ENCODE measurements at regions not wholly inside any gene's neighbourhood (a gene's known extent, or its start where the extent isn't known, plus 50 kb on each side); places are given as distances from the start of the nearest gene placed in this dataset.

GRCh38 chr20:60395991-60396390, 437.8 kb downstream of the CDH26 start:
- H3K27ac ChIP-seq (ENCODE audit: low read depth, low read length): no peak overlapping the region
- H3K4me3 ChIP-seq (ENCODE audit: low read depth, low read length): no peak overlapping the region
- no peaks in the 10 kb centered on the region for H3K4me1 ChIP-seq (ENCODE audit: control insufficient read depth, insufficient read depth, low read length, unreplicated experiment)
- no peaks in the 10 kb centered on the region for H3K79me2 ChIP-seq (ENCODE audit: control insufficient read depth, insufficient read depth, low read length, unreplicated experiment)
- H3K27me3 ChIP-seq (ENCODE audit: insufficient read depth, low read length): no peaks in the 10 kb centered on the region
- H3K36me3 ChIP-seq (ENCODE audit: insufficient read depth, low read length): no peaks in the 10 kb centered on the region
- H2AFZ ChIP-seq (ENCODE audit: low read length, unreplicated experiment): no peak overlapping the region

GRCh38 chr20:60400567-60400966, 442.3 kb downstream of the CDH26 start:
- Histone ChIP-seq H3K4me1 (ENCODE audit: control insufficient read depth, insufficient read depth, low read length, unreplicated experiment) (no peaks in the 10 kb centered on the region), H3K36me3 (ENCODE audit: insufficient read depth, low read length) (no peaks in the 10 kb centered on the region), H3K4me3 (ENCODE audit: low read depth, low read length) (no peak overlapping the region), H3K27ac (ENCODE audit: low read depth, low read length) (no peak overlapping the region), H2AFZ (ENCODE audit: low read length, unreplicated experiment) (no peak overlapping the region), H3K79me2 (ENCODE audit: control insufficient read depth, insufficient read depth, low read length, unreplicated experiment) (no peaks in the 10 kb centered on the region), H3K27me3 (ENCODE audit: insufficient read depth, low read length) (no peaks in the 10 kb centered on the region)

DNA sequence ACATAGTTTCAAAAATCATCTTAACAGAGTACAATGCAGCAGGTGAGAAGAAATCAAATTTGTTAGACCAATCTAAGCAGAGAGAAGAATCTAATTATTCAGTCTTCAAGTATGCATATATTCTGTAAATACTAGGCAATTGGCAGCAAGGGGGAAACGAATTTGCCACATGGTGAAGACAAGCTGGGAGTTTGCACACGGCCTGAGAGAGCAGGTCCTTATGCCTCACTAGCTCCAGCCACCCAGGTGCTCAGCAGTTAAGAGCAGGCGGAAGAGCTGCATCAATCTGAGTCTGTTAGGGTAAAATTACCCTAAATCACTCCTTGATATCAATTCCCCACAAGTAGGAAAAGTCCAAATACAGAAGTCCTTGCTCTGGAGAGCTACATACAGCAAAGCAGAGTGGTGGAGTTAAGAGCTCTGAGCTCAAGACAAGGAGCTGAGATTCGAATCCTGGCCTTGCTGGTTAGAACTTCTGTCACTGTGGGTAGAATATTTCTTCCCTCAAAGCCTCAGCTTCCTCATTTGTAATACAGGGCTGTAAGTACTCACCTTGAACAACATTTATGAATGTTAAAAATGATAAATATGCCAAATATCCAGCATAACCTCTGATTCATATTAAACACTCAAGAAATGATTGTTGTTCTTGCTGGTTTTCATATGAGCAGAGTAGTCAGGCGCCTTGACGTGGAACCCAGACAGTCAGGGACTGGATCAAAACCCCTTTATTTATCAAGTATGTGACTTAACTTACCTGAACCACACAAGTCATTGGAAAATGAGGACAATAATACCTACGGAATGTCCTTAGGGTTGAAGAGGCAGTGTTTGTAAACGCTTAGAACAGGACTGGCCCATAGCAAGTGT, 444.2 kb downstream of the CDH26 start:
- H3K36me3 ChIP-seq (ENCODE audit: insufficient read depth, low read length): no peaks in the 10 kb centered on the region
- no peak overlapping the region for H3K27ac ChIP-seq (ENCODE audit: low read depth, low read length)
- no peaks in the 10 kb centered on the region for H3K79me2 ChIP-seq (ENCODE audit: control insufficient read depth, insufficient read depth, low read length, unreplicated experiment)
- no peak overlapping the region for H3K4me3 ChIP-seq (ENCODE audit: low read depth, low read length)
- no peak overlapping the region for H2AFZ ChIP-seq (ENCODE audit: low read length, unreplicated experiment)
- H3K4me1 ChIP-seq (ENCODE audit: control insufficient read depth, insufficient read depth, low read length, unreplicated experiment): no peaks in the 10 kb centered on the region
- H3K27me3 ChIP-seq (ENCODE audit: insufficient read depth, low read length): no peaks in the 10 kb centered on the region

- no peak overlapping the region for H3K4me3 ChIP-seq (ENCODE audit: low read depth, low read length)
- no peaks in the 10 kb centered on the region for H3K79me2 ChIP-seq (ENCODE audit: control insufficient read depth, insufficient read depth, low read length, unreplicated experiment)
- H3K36me3 ChIP-seq (ENCODE audit: insufficient read depth, low read length): no peaks in the 10 kb centered on the region
- H3K4me1 ChIP-seq (ENCODE audit: control insufficient read depth, insufficient read depth, low read length, unreplicated experiment): no peaks in the 10 kb centered on the region
- no peaks in the 10 kb centered on the region for H3K27me3 ChIP-seq (ENCODE audit: insufficient read depth, low read length)
- H2AFZ ChIP-seq (ENCODE audit: low read length, unreplicated experiment): no peak overlapping the region
- no peak overlapping the region for H3K27ac ChIP-seq (ENCODE audit: low read depth, low read length)
These were observed 445.0 kb downstream of the CDH26 start for GRCh38 chr20:60403105-60403741.

DNA sequence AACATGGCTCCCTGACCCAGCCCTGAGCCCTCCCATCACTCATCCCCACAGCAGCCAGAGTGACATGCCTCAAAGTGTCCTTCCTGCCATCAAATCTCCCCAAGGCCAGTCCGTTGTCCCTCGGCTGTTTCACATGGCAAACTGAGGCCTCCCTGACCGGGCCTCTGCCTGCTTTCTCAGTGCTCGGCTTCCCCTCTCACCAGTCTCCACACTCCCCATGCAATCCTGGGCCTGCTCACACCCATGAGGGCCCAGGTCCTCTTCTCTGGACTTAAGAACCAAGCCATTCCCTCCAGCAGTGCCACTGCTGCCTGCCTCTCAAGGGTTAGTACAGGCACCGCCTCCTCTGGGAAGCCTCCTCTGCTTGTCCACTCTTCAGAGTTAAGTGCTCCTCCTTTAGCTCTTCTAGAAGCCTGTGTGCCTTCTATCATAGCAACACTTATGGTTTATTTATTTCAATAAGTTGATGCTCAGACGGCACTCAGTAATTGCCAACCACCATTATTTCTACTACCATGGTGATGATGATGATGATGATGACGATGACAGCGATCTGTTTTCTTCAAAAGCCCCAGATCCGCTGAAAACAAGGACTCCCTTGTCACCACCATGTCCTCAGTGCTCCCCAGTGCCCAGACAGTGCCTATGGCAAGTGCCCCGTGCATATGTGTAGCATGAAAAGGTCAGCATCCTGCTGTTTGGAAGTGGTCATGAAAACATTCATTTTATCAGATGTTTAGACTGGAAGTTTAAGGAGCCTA, 449.0 kb downstream of the CDH26 start:
- H3K79me2 ChIP-seq (ENCODE audit: control insufficient read depth, insufficient read depth, low read length, unreplicated experiment): no peaks in the 10 kb centered on the region
- no peak overlapping the region for H2AFZ ChIP-seq (ENCODE audit: low read length, unreplicated experiment)
- H3K27ac ChIP-seq (ENCODE audit: low read depth, low read length): no peak overlapping the region
- H3K36me3 ChIP-seq (ENCODE audit: insufficient read depth, low read length): no peaks in the 10 kb centered on the region
- H3K27me3 ChIP-seq (ENCODE audit: insufficient read depth, low read length): no peaks in the 10 kb centered on the region
- no peaks in the 10 kb centered on the region for H3K4me1 ChIP-seq (ENCODE audit: control insufficient read depth, insufficient read depth, low read length, unreplicated experiment)
- no peak overlapping the region for H3K4me3 ChIP-seq (ENCODE audit: low read depth, low read length)

GRCh38 chr20:60407938-60408337, 449.7 kb downstream of the CDH26 start:
- Histone ChIP-seq H2AFZ (ENCODE audit: low read length, unreplicated experiment) (no peak overlapping the region), H3K27me3 (ENCODE audit: insufficient read depth, low read length) (no peaks in the 10 kb centered on the region), H3K4me1 (ENCODE audit: control insufficient read depth, insufficient read depth, low read length, unreplicated experiment) (no peaks in the 10 kb centered on the region), H3K36me3 (ENCODE audit: insufficient read depth, low read length) (no peaks in the 10 kb centered on the region), H3K27ac (ENCODE audit: low read depth, low read length) (no peak overlapping the region), H3K4me3 (ENCODE audit: low read depth, low read length) (no peak overlapping the region), H3K79me2 (ENCODE audit: control insufficient read depth, insufficient read depth, low read length, unreplicated experiment) (no peaks in the 10 kb centered on the region)

DNA sequence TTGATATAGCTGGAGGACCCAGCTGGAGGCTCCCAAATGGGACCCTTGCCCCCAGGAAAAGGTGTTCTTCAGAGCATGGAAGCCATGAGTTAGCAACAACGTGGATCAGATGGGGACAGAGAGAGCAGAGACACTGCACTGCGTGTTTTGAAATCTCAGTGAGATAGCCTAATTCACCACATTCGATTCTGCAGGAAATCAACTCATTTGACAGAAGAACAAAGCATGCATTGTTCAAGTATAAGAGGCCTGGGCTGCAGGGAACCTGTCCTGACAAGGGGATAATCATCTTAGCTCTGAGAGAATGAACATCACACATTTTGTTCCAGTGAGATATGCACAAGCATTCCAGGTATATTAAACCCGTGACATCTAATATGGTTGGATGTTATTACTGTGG, 450.2 kb downstream of the CDH26 start:
- no peaks in the 10 kb centered on the region for H3K79me2 ChIP-seq (ENCODE audit: control insufficient read depth, insufficient read depth, low read length, unreplicated experiment)

DNA sequence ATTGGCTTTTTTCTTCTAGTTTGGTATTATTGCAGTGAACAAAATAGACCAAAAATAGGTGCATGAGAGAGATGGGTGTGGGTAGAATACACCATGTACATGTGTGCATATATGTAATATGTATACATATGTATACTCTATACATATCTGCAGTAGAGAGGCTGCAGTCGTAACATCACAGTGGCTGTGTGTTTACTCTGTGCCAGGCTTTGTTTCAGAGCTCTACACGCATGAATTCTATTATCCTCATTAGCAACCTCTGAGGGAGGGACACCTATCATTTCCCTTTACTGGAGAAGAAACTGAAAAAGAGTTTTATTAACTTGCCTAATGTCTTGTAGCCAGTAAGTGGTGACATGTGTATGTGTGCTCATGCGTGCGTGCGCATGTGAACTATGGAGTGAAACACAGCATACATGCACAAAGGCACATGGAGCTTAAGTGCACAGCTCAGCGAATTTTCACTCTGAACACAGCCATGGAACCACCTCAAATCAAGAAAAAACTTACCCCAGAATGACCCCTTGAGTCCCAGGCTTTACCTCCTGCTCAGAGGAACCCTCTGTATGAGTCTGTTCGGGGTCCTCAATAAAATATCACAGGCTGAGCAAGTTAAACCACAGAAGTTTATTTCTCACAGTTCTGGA, 452.5 kb downstream of the CDH26 start:
- Histone ChIP-seq H3K4me1 (ENCODE audit: control insufficient read depth, insufficient read depth, low read length, unreplicated experiment) (no peaks in the 10 kb centered on the region), H3K27me3 (ENCODE audit: insufficient read depth, low read length) (no peaks in the 10 kb centered on the region)

More for the DNA sequence above, 450.2 kb downstream of the CDH26 start:
- no peaks in the 10 kb centered on the region for H3K4me1 ChIP-seq (ENCODE audit: control insufficient read depth, insufficient read depth, low read length, unreplicated experiment)
- no peak overlapping the region for H3K4me3 ChIP-seq (ENCODE audit: low read depth, low read length)
- no peak overlapping the region for H2AFZ ChIP-seq (ENCODE audit: low read length, unreplicated experiment)
- H3K27me3 ChIP-seq (ENCODE audit: insufficient read depth, low read length): no peaks in the 10 kb centered on the region
- no peaks in the 10 kb centered on the region for H3K36me3 ChIP-seq (ENCODE audit: insufficient read depth, low read length)
- no peak overlapping the region for H3K27ac ChIP-seq (ENCODE audit: low read depth, low read length)

GRCh38 chr20:60411813-60412212, 453.6 kb downstream of the CDH26 start:
- H3K4me1 ChIP-seq (ENCODE audit: control insufficient read depth, insufficient read depth, low read length, unreplicated experiment): no peaks in the 10 kb centered on the region
- H3K27me3 ChIP-seq (ENCODE audit: insufficient read depth, low read length): no peaks in the 10 kb centered on the region
- H2AFZ ChIP-seq (ENCODE audit: low read length, unreplicated experiment): no peak overlapping the region
- no peak overlapping the region for H3K27ac ChIP-seq (ENCODE audit: low read depth, low read length)
- H3K79me2 ChIP-seq (ENCODE audit: control insufficient read depth, insufficient read depth, low read length, unreplicated experiment): no peaks in the 10 kb centered on the region
- no peak overlapping the region for H3K4me3 ChIP-seq (ENCODE audit: low read depth, low read length)
- H3K36me3 ChIP-seq (ENCODE audit: insufficient read depth, low read length): no peaks in the 10 kb centered on the region

More for the DNA sequence above, 452.5 kb downstream of the CDH26 start:
- Histone ChIP-seq H3K4me3 (ENCODE audit: low read depth, low read length) (no peak overlapping the region), H3K36me3 (ENCODE audit: insufficient read depth, low read length) (no peaks in the 10 kb centered on the region), H3K27ac (ENCODE audit: low read depth, low read length) (no peak overlapping the region), H2AFZ (ENCODE audit: low read length, unreplicated experiment) (no peak overlapping the region), H3K79me2 (ENCODE audit: control insufficient read depth, insufficient read depth, low read length, unreplicated experiment) (no peaks in the 10 kb centered on the region)

- Histone ChIP-seq H2AFZ (ENCODE audit: low read length, unreplicated experiment) (no peak overlapping the region), H3K4me1 (ENCODE audit: control insufficient read depth, insufficient read depth, low read length, unreplicated experiment) (no peaks in the 10 kb centered on the region), H3K4me3 (ENCODE audit: low read depth, low read length) (no peak overlapping the region), H3K36me3 (ENCODE audit: insufficient read depth, low read length) (no peaks in the 10 kb centered on the region), H3K27ac (ENCODE audit: low read depth, low read length) (no peak overlapping the region), H3K79me2 (ENCODE audit: control insufficient read depth, insufficient read depth, low read length, unreplicated experiment) (no peaks in the 10 kb centered on the region), H3K27me3 (ENCODE audit: insufficient read depth, low read length) (no peaks in the 10 kb centered on the region)
These were observed 462.5 kb downstream of the CDH26 start for GRCh38 chr20:60420676-60421229.

Measured in ACC112 (cell line).